ENCODE measurements at regions not wholly inside any gene's neighbourhood (a gene's known extent, or its start where the extent isn't known, plus 50 kb on each side); places are given as distances from the start of the nearest gene placed in this dataset.

DNA sequence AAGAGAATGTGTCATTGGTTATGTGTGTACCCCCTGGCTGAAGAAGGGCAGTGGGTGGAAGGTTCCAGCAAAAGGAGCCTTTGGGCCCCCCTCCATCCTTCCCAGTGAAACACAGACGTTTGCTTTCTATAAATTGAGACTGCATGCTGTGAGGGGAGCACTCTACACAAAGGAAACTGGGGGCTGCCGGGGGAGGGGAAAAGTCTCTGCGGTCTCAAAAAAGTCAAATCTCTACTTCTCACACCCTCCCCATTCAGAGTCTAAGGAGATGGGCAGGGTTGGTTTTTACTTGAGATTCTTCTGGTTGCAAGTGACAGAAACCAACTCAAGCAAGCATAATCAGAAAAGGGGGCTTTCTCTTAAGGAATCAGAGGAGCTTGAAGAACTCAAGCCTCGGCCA is 50.1 kb upstream of the TLE3 start:
- TF ChIP-seq, protein P1, sequence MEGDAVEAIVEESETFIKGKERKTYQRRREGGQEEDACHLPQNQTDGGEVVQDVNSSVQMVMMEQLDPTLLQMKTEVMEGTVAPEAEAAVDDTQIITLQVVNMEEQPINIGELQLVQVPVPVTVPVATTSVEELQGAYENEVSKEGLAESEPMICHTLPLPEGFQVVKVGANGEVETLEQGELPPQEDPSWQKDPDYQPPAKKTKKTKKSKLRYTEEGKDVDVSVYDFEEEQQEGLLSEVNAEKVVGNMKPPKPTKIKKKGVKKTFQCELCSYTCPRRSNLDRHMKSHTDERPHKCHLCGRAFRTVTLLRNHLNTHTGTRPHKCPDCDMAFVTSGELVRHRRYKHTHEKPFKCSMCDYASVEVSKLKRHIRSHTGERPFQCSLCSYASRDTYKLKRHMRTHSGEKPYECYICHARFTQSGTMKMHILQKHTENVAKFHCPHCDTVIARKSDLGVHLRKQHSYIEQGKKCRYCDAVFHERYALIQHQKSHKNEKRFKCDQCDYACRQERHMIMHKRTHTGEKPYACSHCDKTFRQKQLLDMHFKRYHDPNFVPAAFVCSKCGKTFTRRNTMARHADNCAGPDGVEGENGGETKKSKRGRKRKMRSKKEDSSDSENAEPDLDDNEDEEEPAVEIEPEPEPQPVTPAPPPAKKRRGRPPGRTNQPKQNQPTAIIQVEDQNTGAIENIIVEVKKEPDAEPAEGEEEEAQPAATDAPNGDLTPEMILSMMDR (IDR thresholded peaks at IDR 0.05; ENCODE audit: borderline replicate concordance, extremely low read depth, insufficient read depth) = no peak
- FAIRE-seq (no peak), DNase-seq (no peak)
- intact Hi-C loops (cut with DNase I) = no loop called here
- Histone ChIP-seq H3K27me3 (ENCODE audit: control insufficient read depth, insufficient read depth, low read length) (no peaks in the 10 kb centered on the region), H3K4me3 (ENCODE audit: low read length in 3 of 3) (no peak overlapping the region), H3K27ac (ENCODE audit: low read depth in 2 of 2, low read length in 2 of 2) (no peak overlapping the region), H3K36me3 (ENCODE audit: control insufficient read depth in 2 of 3, insufficient read depth in 3 of 3, low read length in 3 of 3) (no peaks in the 10 kb centered on the region), H3K9ac (ENCODE audit: low read length in 3 of 3) (no peak overlapping the region), H3K4me1 (ENCODE audit: control insufficient read depth in 2 of 3, insufficient read depth in 2 of 3, low read depth in 1 of 3, low read length in 3 of 3) (peaks cover 0 to 7% (median 2%) of the 10 kb centered on the region in 3 donors), H3K9me3 (ENCODE audit: control insufficient read depth in 2 of 3, insufficient read depth in 1 of 3, low read length in 3 of 3) (no peaks in the 10 kb centered on the region)
